A549 (cell line): ENCODE measurements at regions not wholly inside any gene's neighbourhood (a gene's known extent, or its start where the extent isn't known, plus 50 kb on each side); places are given as distances from the start of the nearest gene placed in this dataset.
A peak's percentile ranks its signal among the peaks of the same experiment; 100 is the strongest.

ENCODE experiments used
- ATAC-seq, 2 experiments: fragments of 200-7000 bp in 1 of 2; fragments of >200 bp in 1 of 2; cut with Nextera tagmentation in 1 of 2; cut with Tn5 transposase in 1 of 2; 3 replicates each; pipeline versions ENCODE4 v1.8.0 to v1.9.1; 2018 to 2020; ENCODE audit warnings: mild to moderate bottlenecking in 1 of 2, moderate library complexity in 1 of 2
- CTCF ChIA-PET: fragments of 300-600 bp; sonication (Branson Sonifier 250); formaldehyde crosslinking; extraction: SDS; loops from one replicate; lab custom pipeline; 2021; ENCODE audit warnings: antibody characterized with exemption, inconsistent platforms; lab: Yijun Ruan, JAX
- POLR2A ChIA-PET: fragments of 350-600 bp; formaldehyde crosslinking; extraction: SDS; loops from one replicate; lab custom pipeline; 2021; ENCODE audit warnings: antibody characterized with exemption, inconsistent platforms; lab: Yijun Ruan, JAX
- DNase-seq, 2 experiments: peaks; one replicate each; pipeline versions ENCODE4 v3.0.0 to v3.0.0-alpha.2; 2011 to 2016; ENCODE audit warnings: low read depth in 1 of 2, low spot score in 1 of 2
- FAIRE-seq: peaks from 2 replicates; lab custom pipeline; 2011; peaks lifted over from hg19 to GRCh38; lab: Jason Lieb, UNC
- H3K27ac ChIP-seq, 2 experiments: fragments of >200 bp; sonication (Bioruptor Twin); formaldehyde crosslinking; 3 replicates each; pipeline ENCODE4 v1.5.1; 2016 to 2017
- H3K4me1 ChIP-seq: fragments of >200 bp; sonication (Bioruptor Twin); formaldehyde crosslinking; 3 replicates; pipeline ENCODE4 v1.6.1; 2016
- H3K4me2 ChIP-seq: fragments of >200 bp; sonication (Bioruptor Twin); formaldehyde crosslinking; 3 replicates; pipeline ENCODE4 v1.6.1; 2016
- H3K4me3 ChIP-seq: fragments of >200 bp; sonication (Bioruptor Twin); formaldehyde crosslinking; 3 replicates; pipeline ENCODE4 v1.5.1; 2016
- H3K9me3 ChIP-seq: fragments of >200 bp; sonication (Bioruptor Twin); formaldehyde crosslinking; 3 replicates; pipeline ENCODE4 v1.6.1; 2016
- BHLHE40 ChIP-seq: IDR thresholded peaks from 2 replicates; pipeline ENCODE4 v1.6.1; 2012; ENCODE audit warnings: low read depth, low read length, inconsistent platforms
- CBX8 ChIP-seq: fragments of 200-600 bp; sonication (generic); IDR thresholded peaks from 2 replicates; pipeline ENCODE4 v1.6.1; 2016
- CHD4 ChIP-seq: fragments of 200-600 bp; sonication (generic); IDR thresholded peaks from 2 replicates; pipeline ENCODE4 v1.6.1; 2016; ENCODE audit warnings: antibody characterized with exemption, mild to moderate bottlenecking, borderline replicate concordance
- CTCF ChIP-seq: fragments of >200 bp; sonication (Bioruptor Twin); formaldehyde crosslinking; IDR thresholded peaks from 3 replicates; pipeline ENCODE4 v1.5.1; 2016
- EHF ChIP-seq: fragments of 250-450 bp; sonication (Bioruptor Pico); IDR thresholded peaks from 2 replicates; pipeline ENCODE4 v1.5.0; 2020; ENCODE audit warnings: mild to moderate bottlenecking
- EHMT2 ChIP-seq: fragments of 200-600 bp; sonication (generic); IDR thresholded peaks from 2 replicates; pipeline ENCODE4 v1.6.1; 2016; ENCODE audit warnings: antibody characterized with exemption, low read depth, mild to moderate bottlenecking, moderate library complexity
- FOSL2 ChIP-seq, 2 experiments: fragments of 450-650 bp in 1 of 2; fragments of >200 bp in 1 of 2; sonication (Bioruptor Twin) in 1 of 2; formaldehyde crosslinking; IDR thresholded peaks; 2 replicates each; pipeline versions ENCODE4 v1.5.0 to v1.6.1; 2016 to 2020; ENCODE audit warnings: mild to moderate bottlenecking in 1 of 2, moderate library complexity in 1 of 2
- FOXS1 ChIP-seq: fragments of 250-450 bp; sonication (Bioruptor Pico); IDR thresholded peaks from 2 replicates; pipeline ENCODE4 v1.5.0; 2020; ENCODE audit warnings: mild to moderate bottlenecking, moderate library complexity
- HES2 ChIP-seq: fragments of >200 bp; sonication (Bioruptor Twin); formaldehyde crosslinking; IDR thresholded peaks from 2 replicates; pipeline ENCODE4 v1.6.1; 2016
- HEYL ChIP-seq: fragments of 250-450 bp; sonication (Bioruptor Pico); IDR thresholded peaks from 2 replicates; pipeline ENCODE4 v1.8.0; 2021; ENCODE audit warnings: mild to moderate bottlenecking, moderate library complexity
- HOXA7 ChIP-seq: fragments of 250-450 bp; sonication (Bioruptor Pico); IDR thresholded peaks from 2 replicates; pipeline ENCODE4 v1.5.0; 2020; ENCODE audit warnings: mild to moderate bottlenecking, moderate library complexity
- HOXB13 ChIP-seq: fragments of 250-450 bp; sonication (Bioruptor Pico); IDR thresholded peaks from 2 replicates; pipeline ENCODE4 v1.5.0; 2020; ENCODE audit warnings: low read depth, mild to moderate bottlenecking, moderate library complexity
- HOXB5 ChIP-seq: fragments of 250-450 bp; sonication (Bioruptor Pico); IDR thresholded peaks from 2 replicates; pipeline ENCODE4 v1.5.0; 2020; ENCODE audit warnings: mild to moderate bottlenecking, moderate library complexity
- JUNB ChIP-seq: fragments of >200 bp; sonication (Bioruptor Twin); formaldehyde crosslinking; IDR thresholded peaks from 2 replicates; pipeline ENCODE4 v1.6.1; 2016
- MAZ ChIP-seq: fragments of 150-350 bp; IDR thresholded peaks from 2 replicates; pipeline ENCODE4 v1.6.1; 2014; ENCODE audit warnings: antibody characterized with exemption, low read depth, low read length, borderline replicate concordance
- MYC ChIP-seq: IDR thresholded peaks from 2 replicates; pipeline ENCODE4 v1.6.1; 2012; ENCODE audit warnings: mild to moderate bottlenecking, inconsistent platforms, low read length, improper control_type of control experiment, borderline replicate concordance
- NR3C1 ChIP-seq: fragments of >200 bp; sonication (Bioruptor Twin); formaldehyde crosslinking; IDR thresholded peaks from 3 replicates; pipeline ENCODE4 v1.6.1; 2017
- POLR2A ChIP-seq: IDR thresholded peaks from 2 replicates; pipeline ENCODE4 v1.6.1; 2012; ENCODE audit warnings: mild to moderate bottlenecking, low read length
- RARB ChIP-seq: fragments of 250-450 bp; sonication (Bioruptor Pico); IDR thresholded peaks from 2 replicates; pipeline ENCODE4 v1.8.0; 2021; ENCODE audit warnings: mild to moderate bottlenecking, moderate library complexity
- REST ChIP-seq: fragments of 200-600 bp; sonication (generic); IDR thresholded peaks from 2 replicates; pipeline ENCODE4 v1.6.1; 2016; ENCODE audit warnings: antibody characterized with exemption, mild to moderate bottlenecking, moderate library complexity
- RFX5 ChIP-seq: fragments of 450-650 bp; IDR thresholded peaks from 2 replicates; pipeline ENCODE4 v1.7.1; 2014; ENCODE audit warnings: antibody characterized with exemption, mild to moderate bottlenecking, moderate library complexity
- RNF2 ChIP-seq: fragments of 200-600 bp; sonication (generic); IDR thresholded peaks from 2 replicates; pipeline ENCODE4 v1.6.1; 2016; ENCODE audit warnings: low read depth, mild to moderate bottlenecking, antibody characterized with exemption, moderate library complexity, borderline replicate concordance
- SMC3 ChIP-seq: fragments of >200 bp; sonication (Bioruptor Twin); formaldehyde crosslinking; IDR thresholded peaks from 3 replicates; pipeline ENCODE4 v1.6.1; 2018; ENCODE audit warnings: inconsistent platforms
- SREBF2 ChIP-seq: fragments of 450-650 bp; IDR thresholded peaks from 2 replicates; pipeline ENCODE4 v1.6.1; 2014; ENCODE audit warnings: mild to moderate bottlenecking, moderate library complexity
- TFCP2L1 ChIP-seq: fragments of 250-450 bp; sonication (Bioruptor Pico); IDR thresholded peaks from 2 replicates; pipeline ENCODE4 v1.5.0; 2021; ENCODE audit warnings: mild to moderate bottlenecking
- TP53 ChIP-seq: fragments of 250-450 bp; sonication (Bioruptor Pico); IDR thresholded peaks from 2 replicates; pipeline ENCODE4 v1.5.0; 2021; ENCODE audit warnings: mild to moderate bottlenecking, moderate library complexity
- USF2 ChIP-seq: fragments of 450-650 bp; IDR thresholded peaks from 2 replicates; pipeline ENCODE4 v1.6.1; 2014; ENCODE audit warnings: antibody characterized with exemption
- WGBS: methylation state at CpG from one replicate; pipeline ENCODE4 v1.1.6; 2017; ENCODE audit errors: missing lambda C conversion rate; 5-methylcytosine and 5-hydroxymethylcytosine counted together

- Histone ChIP-seq H3K9me3 (peaks cover 10% of the 10 kb centered on the region; the same call in 2 of the 3 replicates), H3K4me1 (no peaks in the 10 kb centered on the region), H3K27ac (peak overlapping the region in 1 of 2 experiments; percentile 52; a peak in 2 of 6 replicates), H3K4me3 (no peak overlapping the region)
- DNase-seq (no peak), ATAC-seq (no peak)
- TF ChIP-seq SREBF2 (no peak), RARB (CRISPR knock-in tag) (no peak), HOXA7 (CRISPR knock-in tag) (no peak), JUNB (no peak), RFX5 (no peak), FOSL2 (IDR thresholded peaks at IDR 0.05) (no peak), FOSL2 (CRISPR knock-in tag; IDR thresholded peaks at IDR 0.05) (no peak), USF2 (no peak)
- TF ChIP-seq, all 56 proteins: peak for 0
- 84% methylated on average over 9 of the region's 12 CpGs for WGBS
- ChIA-PET POLR2A (no interaction called here), CTCF (interaction anchor here (1.0 kb wide), 1 partner anchor 27 kb away, joined by 3 read pairs; no protein-coding TSS in a partner anchor)
- no peak overlapping the region for H3K4me2 ChIP-seq
- no peak for FAIRE-seq
Measured at GRCh38 chr11:28606930-28607329, 498.7 kb downstream of the METTL15 start.

- TF ChIP-seq FOSL2 (IDR thresholded peaks at IDR 0.05): no peak
- no peak for TF ChIP-seq FOSL2 (CRISPR knock-in tag; IDR thresholded peaks at IDR 0.05)
- TF ChIP-seq MAZ: no peak
- TF ChIP-seq SMC3: no peak
- no peak for TF ChIP-seq HEYL
- TF ChIP-seq CHD4: no peak
- no peak for TF ChIP-seq RARB (CRISPR knock-in tag)
- no peak for TF ChIP-seq EHMT2
- TF ChIP-seq HOXB5 (CRISPR knock-in tag): no peak
- no peak for TF ChIP-seq BHLHE40
- no peak overlapping the region for H3K4me2 ChIP-seq
- ATAC-seq (no peak), FAIRE-seq (no peak), DNase-seq (no peak)
- no peak overlapping the region for H3K4me3 ChIP-seq
- POLR2A ChIA-PET: no interaction called here
- 83% methylated on average over 2 of the region's 2 CpGs for WGBS
- H3K9me3 ChIP-seq: peaks cover 10% of the 10 kb centered on the region; the same call in 2 of the 3 replicates
- no peaks in the 10 kb centered on the region for H3K4me1 ChIP-seq
- no peak overlapping the region for H3K27ac ChIP-seq
- CTCF ChIA-PET: interaction anchor here (1.0 kb wide), 1 partner anchor 27 kb away, joined by 3 read pairs; no protein-coding TSS in a partner anchor
Measured at GRCh38 chr11:28599656-28600055, 491.5 kb downstream of the METTL15 start.

GRCh38 chr11:28598531-28598930 lies 490.3 kb downstream of the METTL15 start:
- DNase-seq (no peak), FAIRE-seq (no peak), ATAC-seq (no peak)
- Histone ChIP-seq H3K4me1 (no peaks in the 10 kb centered on the region), H3K9me3 (0 out of 3 replicates have a peak, but pooled peaks cover 5% of the 10 kb centered on the region), H3K4me3 (no peak overlapping the region), H3K27ac (no peak overlapping the region), H3K4me2 (no peak overlapping the region)
- TF ChIP-seq POLR2A (no peak), FOXS1 (CRISPR knock-in tag) (no peak), TFCP2L1 (CRISPR knock-in tag) (no peak), RNF2 (no peak), CBX8 (no peak), TP53 (no peak), HES2 (no peak)
- ChIA-PET POLR2A (no interaction called here), CTCF (no interaction called here)
- 92% methylated on average over 3 of the region's 3 CpGs for WGBS

GRCh38 chr11:28596816-28597215 lies 488.6 kb downstream of the METTL15 start:
- 0 out of 3 replicates have a peak, but pooled peaks cover 2% of the 10 kb centered on the region for H3K9me3 ChIP-seq
- DNase-seq (no peak), ATAC-seq (no peak), FAIRE-seq (no peak)
- no peak overlapping the region for H3K4me3 ChIP-seq
- WGBS: 98% methylated on average over 2 of the region's 2 CpGs
- CTCF ChIA-PET: no interaction called here
- H3K4me1 ChIP-seq: no peaks in the 10 kb centered on the region
- no peak overlapping the region for H3K27ac ChIP-seq
- H3K4me2 ChIP-seq: no peak overlapping the region
- POLR2A ChIA-PET: no interaction called here
- no peak for TF ChIP-seq HOXB5 (CRISPR knock-in tag)
- no peak for TF ChIP-seq CTCF
- no peak for TF ChIP-seq EHF (CRISPR knock-in tag)
- TF ChIP-seq MYC: no peak
- no peak for TF ChIP-seq TFCP2L1 (CRISPR knock-in tag)
- no peak for TF ChIP-seq REST
- TF ChIP-seq NR3C1: no peak
- no peak for TF ChIP-seq CBX8
- TF ChIP-seq HOXB13 (CRISPR knock-in tag): no peak
- TF ChIP-seq SREBF2: no peak
